IMR-90 (cell line): ENCODE measurements at regions not wholly inside any gene's neighbourhood (a gene's known extent, or its start where the extent isn't known, plus 50 kb on each side); places are given as distances from the start of the nearest gene placed in this dataset.

Experiments used
- BHLHE40 ChIP-seq: fragments of 150-350 bp; IDR thresholded peaks from 2 replicates; pipeline ENCODE4 v1.6.1; 2016; ENCODE audit warnings: mild to moderate bottlenecking, low read depth, low read length
- CEBPB ChIP-seq: IDR thresholded peaks from 2 replicates; pipeline ENCODE4 v1.6.1; 2012; ENCODE audit warnings: low read depth, low read length, improper control_type of control experiment
- CHD1 ChIP-seq: IDR thresholded peaks from 2 replicates; pipeline ENCODE4 v1.6.1; 2012; ENCODE audit warnings: low read depth, low read length, improper control_type of control experiment
- ELK1 ChIP-seq: fragments of 150-350 bp; IDR thresholded peaks from 2 replicates; pipeline ENCODE4 v1.6.1; 2016; ENCODE audit warnings: low read depth, mild to moderate bottlenecking, low read length, moderate library complexity, borderline replicate concordance
- MAZ ChIP-seq: IDR thresholded peaks from 2 replicates; pipeline ENCODE4 v1.6.1; 2012; ENCODE audit warnings: low read depth, mild to moderate bottlenecking, low read length, improper control_type of control experiment, moderate library complexity, borderline replicate concordance
- NFE2L2 ChIP-seq: fragments of 150-350 bp; IDR thresholded peaks from 2 replicates; pipeline ENCODE4 v1.6.1; 2016; ENCODE audit warnings: low read depth, mild to moderate bottlenecking, low read length
- POLR2A ChIP-seq: IDR thresholded peaks from 2 replicates; pipeline ENCODE4 v1.6.1; 2012; ENCODE audit warnings: mild to moderate bottlenecking, low read depth, low read length
- RAD21 ChIP-seq: IDR thresholded peaks from 2 replicates; pipeline ENCODE4 v1.6.1; 2012; ENCODE audit warnings: low read length, improper control_type of control experiment
- TF ChIP-seq, protein P1 (sequence below): conservative IDR thresholded peaks from 2 replicates; pipeline ENCODE4 v1.5.1; 2012; ENCODE audit warnings: mild to moderate bottlenecking, low read depth, low read length, improper control_type of control experiment
- TF ChIP-seq, protein P2 (sequence below): fragments of 150-350 bp; IDR thresholded peaks from 2 replicates; pipeline ENCODE4 v1.6.1; 2017; ENCODE audit warnings: mild to moderate bottlenecking, antibody characterized with exemption, low read length, low read depth

GRCh38 chr7:132680590-132680989 lies 104.3 kb upstream of the PLXNA4 start:
- no peak for TF ChIP-seq POLR2A
- TF ChIP-seq BHLHE40, result no peak
- TF ChIP-seq, protein P1, sequence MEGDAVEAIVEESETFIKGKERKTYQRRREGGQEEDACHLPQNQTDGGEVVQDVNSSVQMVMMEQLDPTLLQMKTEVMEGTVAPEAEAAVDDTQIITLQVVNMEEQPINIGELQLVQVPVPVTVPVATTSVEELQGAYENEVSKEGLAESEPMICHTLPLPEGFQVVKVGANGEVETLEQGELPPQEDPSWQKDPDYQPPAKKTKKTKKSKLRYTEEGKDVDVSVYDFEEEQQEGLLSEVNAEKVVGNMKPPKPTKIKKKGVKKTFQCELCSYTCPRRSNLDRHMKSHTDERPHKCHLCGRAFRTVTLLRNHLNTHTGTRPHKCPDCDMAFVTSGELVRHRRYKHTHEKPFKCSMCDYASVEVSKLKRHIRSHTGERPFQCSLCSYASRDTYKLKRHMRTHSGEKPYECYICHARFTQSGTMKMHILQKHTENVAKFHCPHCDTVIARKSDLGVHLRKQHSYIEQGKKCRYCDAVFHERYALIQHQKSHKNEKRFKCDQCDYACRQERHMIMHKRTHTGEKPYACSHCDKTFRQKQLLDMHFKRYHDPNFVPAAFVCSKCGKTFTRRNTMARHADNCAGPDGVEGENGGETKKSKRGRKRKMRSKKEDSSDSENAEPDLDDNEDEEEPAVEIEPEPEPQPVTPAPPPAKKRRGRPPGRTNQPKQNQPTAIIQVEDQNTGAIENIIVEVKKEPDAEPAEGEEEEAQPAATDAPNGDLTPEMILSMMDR, result no peak
- TF ChIP-seq, protein P2, sequence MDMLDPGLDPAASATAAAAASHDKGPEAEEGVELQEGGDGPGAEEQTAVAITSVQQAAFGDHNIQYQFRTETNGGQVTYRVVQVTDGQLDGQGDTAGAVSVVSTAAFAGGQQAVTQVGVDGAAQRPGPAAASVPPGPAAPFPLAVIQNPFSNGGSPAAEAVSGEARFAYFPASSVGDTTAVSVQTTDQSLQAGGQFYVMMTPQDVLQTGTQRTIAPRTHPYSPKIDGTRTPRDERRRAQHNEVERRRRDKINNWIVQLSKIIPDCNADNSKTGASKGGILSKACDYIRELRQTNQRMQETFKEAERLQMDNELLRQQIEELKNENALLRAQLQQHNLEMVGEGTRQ, result no peak
- no peak for TF ChIP-seq CHD1
- TF ChIP-seq CEBPB, result no peak
- no peak for TF ChIP-seq MAZ
- TF ChIP-seq ELK1, result no peak
- no peak for TF ChIP-seq NFE2L2
- no peak for TF ChIP-seq RAD21
